Keratinocyte (primary cell): ENCODE measurements at regions not wholly inside any gene's neighbourhood (a gene's known extent, or its start where the extent isn't known, plus 50 kb on each side); places are given as distances from the start of the nearest gene placed in this dataset.

Experiments
- DNase-seq: peaks from one replicate; pipeline ENCODE4 v3.0.0-alpha.2; 2011; ENCODE audit warnings: low read depth, missing footprints, low spot score
- FAIRE-seq: peaks from 2 replicates; lab custom pipeline; 2011; peaks lifted over from hg19 to GRCh38; lab: Jason Lieb, UNC
- H2AFZ ChIP-seq: 2 replicates; pipeline ENCODE4 v1.6.0; 2012; ENCODE audit warnings: low read length, control low read depth, inconsistent platforms; ENCODE audit not compliant: control insufficient read depth
- H3K27ac ChIP-seq: 2 replicates; pipeline ENCODE4 v1.5.1; 2011; ENCODE audit warnings: low read length; ENCODE audit not compliant: control insufficient read depth, insufficient read depth
- H3K27me3 ChIP-seq: 3 replicates; pipeline ENCODE4 v1.6.0; 2011; ENCODE audit warnings: low read length; ENCODE audit not compliant: control insufficient read depth, insufficient read depth; ENCODE audit errors: extremely low read depth
- H3K36me3 ChIP-seq, 2 experiments: 2 replicates in 1 of 2; 3 replicates in 1 of 2; pipeline ENCODE4 v1.5.1; 2011; ENCODE audit warnings: low read length in 2 of 2, mild to moderate bottlenecking in 1 of 2; ENCODE audit not compliant: control insufficient read depth in 2 of 2, insufficient read depth in 2 of 2; ENCODE audit errors: extremely low read depth in 1 of 2
- H3K4me1 ChIP-seq: 3 replicates; pipeline ENCODE4 v1.5.1; 2011; ENCODE audit warnings: low read length; ENCODE audit not compliant: control insufficient read depth, insufficient read depth; ENCODE audit errors: extremely low read depth
- H3K4me2 ChIP-seq: 3 replicates; pipeline ENCODE4 v1.6.0; 2011; ENCODE audit warnings: low read depth, low read length; ENCODE audit not compliant: control insufficient read depth, insufficient read depth; ENCODE audit errors: extremely low read depth
- H3K4me3 ChIP-seq, 3 experiments: fragments of 200-600 bp in 1 of 3; sonication (generic) in 1 of 3; 2 replicates in 2 of 3; 3 replicates in 1 of 3; pipeline ENCODE4 v1.5.1; 2011 to 2016; ENCODE audit warnings: low read length in 3 of 3, mild to moderate bottlenecking in 3 of 3, control low read depth in 2 of 3, inconsistent platforms in 1 of 3, low read depth in 1 of 3, mixed read lengths in 1 of 3, mixed run types in 1 of 3, moderate library complexity in 1 of 3; ENCODE audit not compliant: control insufficient read depth in 2 of 3, insufficient read depth in 2 of 3; ENCODE audit errors: extremely low read depth in 1 of 3
- H3K79me2 ChIP-seq: 2 replicates; pipeline ENCODE4 v1.6.0; 2012; ENCODE audit warnings: low read length; ENCODE audit not compliant: control insufficient read depth, insufficient read depth
- H3K9ac ChIP-seq: 3 replicates; pipeline ENCODE4 v1.6.0; 2011; ENCODE audit warnings: low read length; ENCODE audit not compliant: control insufficient read depth, insufficient read depth; ENCODE audit errors: extremely low read depth
- H3K9me1 ChIP-seq: 3 replicates; pipeline ENCODE4 v1.6.0; 2011; ENCODE audit warnings: low read length; ENCODE audit not compliant: control insufficient read depth, insufficient read depth; ENCODE audit errors: extremely low read depth
- H3K9me3 ChIP-seq: 2 replicates; pipeline ENCODE4 v1.5.1; 2012; ENCODE audit warnings: low read depth, low read length; ENCODE audit not compliant: control insufficient read depth
- H4K20me1 ChIP-seq: 3 replicates; pipeline ENCODE4 v1.6.0; 2011; ENCODE audit warnings: low read length; ENCODE audit not compliant: control insufficient read depth, insufficient read depth; ENCODE audit errors: extremely low read depth
- EZH2 ChIP-seq: IDR thresholded peaks from one replicate; pipeline ENCODE4 v1.6.1; 2012; ENCODE audit warnings: inconsistent platforms, mild to moderate bottlenecking, low read length, moderate library complexity
- dilution Hi-C: fragments of 300-500 bp; cut with MboI; formaldehyde crosslinking; loops from one replicate; pipeline ENCODE4 v1.7.0; 2020; ENCODE audit warnings: low sequenced_read_pairs; ENCODE audit not compliant: extremely low pct_ligation_motif_present
- TF ChIP-seq, protein P1 (sequence below), 3 experiments: IDR thresholded peaks in 1 of 3; conservative IDR thresholded peaks in 1 of 3; optimal IDR thresholded peaks in 1 of 3; 2 replicates in 2 of 3; 3 replicates in 1 of 3; pipeline versions ENCODE3 to v1.5.1; 2011; ENCODE audit warnings: low read length in 3 of 3, mild to moderate bottlenecking in 3 of 3, moderate library complexity in 2 of 3, control low read depth in 1 of 3, inconsistent platforms in 1 of 3; ENCODE audit not compliant: insufficient read depth in 2 of 3; ENCODE audit errors: extremely low read depth in 1 of 3

GRCh38 chr16:16778332-16778731 is 399.4 kb downstream of the NPIPA7 start:
- Histone ChIP-seq H3K27ac (no peak overlapping the region), H3K36me3 (no peaks in the 10 kb centered on the region), H3K27me3 (no peaks in the 10 kb centered on the region), H3K4me1 (no peaks in the 10 kb centered on the region), H3K9me1 (peaks cover 2% of the 10 kb centered on the region), H4K20me1 (no peaks in the 10 kb centered on the region), H3K4me3 (no peak overlapping the region), H3K9me3 (no peaks in the 10 kb centered on the region), H3K4me2 (no peak overlapping the region), H3K9ac (no peak overlapping the region), H3K79me2 (no peaks in the 10 kb centered on the region), H2AFZ (no peak overlapping the region)
- no peak for DNase-seq
- dilution Hi-C loops = no loop called here
- TF ChIP-seq, protein P1, sequence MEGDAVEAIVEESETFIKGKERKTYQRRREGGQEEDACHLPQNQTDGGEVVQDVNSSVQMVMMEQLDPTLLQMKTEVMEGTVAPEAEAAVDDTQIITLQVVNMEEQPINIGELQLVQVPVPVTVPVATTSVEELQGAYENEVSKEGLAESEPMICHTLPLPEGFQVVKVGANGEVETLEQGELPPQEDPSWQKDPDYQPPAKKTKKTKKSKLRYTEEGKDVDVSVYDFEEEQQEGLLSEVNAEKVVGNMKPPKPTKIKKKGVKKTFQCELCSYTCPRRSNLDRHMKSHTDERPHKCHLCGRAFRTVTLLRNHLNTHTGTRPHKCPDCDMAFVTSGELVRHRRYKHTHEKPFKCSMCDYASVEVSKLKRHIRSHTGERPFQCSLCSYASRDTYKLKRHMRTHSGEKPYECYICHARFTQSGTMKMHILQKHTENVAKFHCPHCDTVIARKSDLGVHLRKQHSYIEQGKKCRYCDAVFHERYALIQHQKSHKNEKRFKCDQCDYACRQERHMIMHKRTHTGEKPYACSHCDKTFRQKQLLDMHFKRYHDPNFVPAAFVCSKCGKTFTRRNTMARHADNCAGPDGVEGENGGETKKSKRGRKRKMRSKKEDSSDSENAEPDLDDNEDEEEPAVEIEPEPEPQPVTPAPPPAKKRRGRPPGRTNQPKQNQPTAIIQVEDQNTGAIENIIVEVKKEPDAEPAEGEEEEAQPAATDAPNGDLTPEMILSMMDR (optimal IDR thresholded peaks at IDR 0.05 in 1 of 3, IDR thresholded peaks at IDR 0.05 in 1 of 3, conservative IDR thresholded peaks at IDR 0.05 in 1 of 3; ENCODE audit: extremely low read depth in 1 of 3, insufficient read depth in 2 of 3, low read length in 3 of 3) = no peak
- no peak for TF ChIP-seq EZH2
- no peak for FAIRE-seq

DNA sequence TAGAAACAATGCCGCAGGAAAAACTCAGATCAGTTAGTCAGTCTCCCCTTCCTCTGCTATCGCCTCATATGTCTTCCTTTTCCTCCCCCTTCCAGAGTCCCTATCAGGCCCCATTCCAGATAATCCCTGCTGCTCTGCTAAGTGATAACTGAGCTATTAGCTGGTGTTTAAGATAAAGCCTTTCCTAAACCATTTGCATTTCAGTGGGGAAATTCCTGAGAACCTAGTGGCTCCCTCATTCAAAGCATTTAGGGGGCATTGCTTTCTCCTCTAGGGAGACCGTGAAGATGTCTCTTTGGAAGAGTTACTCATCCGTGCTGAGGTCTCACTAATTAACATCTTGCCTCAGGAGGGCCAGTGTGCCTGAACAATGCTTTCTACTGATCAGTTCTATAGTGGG is 401.6 kb downstream of the NPIPA7 start:
- H3K9me1 ChIP-seq = peaks cover 2% of the 10 kb centered on the region
- no peak overlapping the region for H3K27ac ChIP-seq
- TF ChIP-seq, protein P1 (optimal IDR thresholded peaks at IDR 0.05 in 1 of 3, IDR thresholded peaks at IDR 0.05 in 1 of 3, conservative IDR thresholded peaks at IDR 0.05 in 1 of 3; ENCODE audit: extremely low read depth in 1 of 3, insufficient read depth in 2 of 3, low read length in 3 of 3) = no peak
- TF ChIP-seq EZH2 = no peak
- no peak overlapping the region for H3K4me3 ChIP-seq
- no peak overlapping the region for H3K9ac ChIP-seq
- no peaks in the 10 kb centered on the region for H3K9me3 ChIP-seq
- H3K4me1 ChIP-seq = no peaks in the 10 kb centered on the region
- FAIRE-seq (no peak), DNase-seq (no peak)
- H4K20me1 ChIP-seq = no peaks in the 10 kb centered on the region
- H2AFZ ChIP-seq = no peak overlapping the region
- H3K36me3 ChIP-seq = no peaks in the 10 kb centered on the region
- no peaks in the 10 kb centered on the region for H3K79me2 ChIP-seq
- dilution Hi-C loops = no loop called here
- H3K4me2 ChIP-seq = no peak overlapping the region
- H3K27me3 ChIP-seq = no peaks in the 10 kb centered on the region
